DMS153 treated with DMSO at 0.1 percent for 48 hours (cell line): ENCODE measurements at regions not wholly inside any gene's neighbourhood (a gene's known extent, or its start where the extent isn't known, plus 50 kb on each side); places are given as distances from the start of the nearest gene placed in this dataset.

Source experiments
- DNase-seq: peaks from one replicate; lab custom pipeline; 2025; ENCODE audit not compliant: unreplicated experiment; lab: John Stamatoyannopoulos, UW

DNA sequence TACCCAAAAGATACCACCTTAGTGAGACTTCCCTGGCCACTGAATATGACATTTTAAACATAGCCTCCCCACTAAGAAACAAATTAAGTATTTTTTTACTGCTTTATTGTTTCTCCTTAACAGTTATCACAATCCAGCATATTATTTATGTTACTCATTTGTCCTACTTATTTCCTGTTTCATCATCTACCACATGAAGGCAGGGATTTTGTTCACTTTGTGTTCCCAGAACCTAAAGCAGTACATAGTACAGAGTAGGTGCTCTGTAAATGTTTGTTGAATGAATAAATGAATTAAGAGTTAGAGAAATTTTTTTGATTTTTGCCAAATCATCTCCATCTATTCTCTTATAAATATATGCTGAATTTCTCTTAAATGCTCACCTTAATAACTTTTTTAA, 318.4 kb upstream of the GIMD1 start:
- no peak for DNase-seq

DNA sequence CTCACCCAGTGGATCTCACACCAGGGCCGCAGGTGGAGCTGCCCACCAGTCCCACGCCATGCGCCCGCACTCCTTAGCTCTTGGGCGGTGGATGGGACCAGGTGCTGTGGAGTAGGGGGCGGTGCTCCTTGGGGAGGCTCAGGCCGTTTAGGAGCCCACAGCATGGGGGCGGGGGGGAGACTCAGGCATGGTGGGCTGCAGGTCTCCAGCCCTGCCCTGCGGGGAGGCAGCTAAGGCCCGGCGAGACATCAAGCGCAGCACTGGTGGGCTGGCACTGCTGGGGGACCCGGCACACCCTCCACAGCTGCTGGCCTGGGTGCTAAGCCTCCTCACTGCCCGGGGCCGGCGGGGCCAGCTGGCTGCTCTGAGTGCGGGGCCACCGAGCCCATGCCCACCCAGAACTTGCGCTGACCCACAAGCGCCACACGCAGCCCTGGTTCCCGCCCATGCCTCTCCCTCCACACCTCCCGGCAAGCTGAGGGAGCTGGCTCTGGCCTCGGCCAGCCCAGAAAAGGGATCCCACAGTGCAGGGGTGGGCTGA, 312.9 kb upstream of the GIMD1 start:
- DNase-seq, result no peak

GRCh38 chr4:106679063-106679462, 310.5 kb upstream of the GIMD1 start:
- no peak for DNase-seq

- DNase-seq, result no peak
Measured at GRCh38 chr4:106677213-106677612, 308.6 kb upstream of the GIMD1 start.

DNA sequence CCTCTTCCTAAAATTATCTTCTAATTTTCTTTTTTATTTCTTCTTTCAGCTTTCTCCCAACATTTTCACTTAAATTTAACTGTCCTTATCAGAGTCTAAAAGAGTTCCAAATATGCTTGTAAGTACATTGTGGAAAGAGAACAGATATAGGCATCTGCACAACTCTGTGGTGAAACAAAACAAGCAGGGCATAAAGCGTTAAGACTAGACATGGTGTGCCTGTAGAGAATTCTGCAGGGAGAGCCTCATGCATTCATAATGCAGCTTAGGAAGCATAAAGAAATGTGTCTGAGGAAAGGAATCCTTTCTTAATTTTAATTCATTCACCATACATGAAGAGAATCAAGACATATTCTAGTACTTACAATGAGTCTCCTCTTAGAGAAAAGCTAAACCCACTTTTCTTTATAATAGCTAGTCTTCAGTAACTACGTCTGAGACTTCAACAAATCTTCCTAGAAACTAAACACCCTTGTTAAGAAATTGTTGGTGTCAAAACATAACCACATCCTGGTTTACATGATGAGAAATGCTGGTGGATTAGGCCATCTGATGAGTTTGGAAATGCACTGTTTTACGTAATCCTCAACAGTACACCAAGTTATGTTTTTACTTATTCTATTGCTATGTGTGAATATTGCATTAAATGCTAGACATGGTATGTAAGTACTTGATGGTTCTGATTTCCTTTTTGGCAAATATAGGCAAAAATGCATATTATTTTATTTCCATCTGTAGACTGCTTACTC, 307.8 kb upstream of the GIMD1 start:
- DNase-seq, result no peak

DNA sequence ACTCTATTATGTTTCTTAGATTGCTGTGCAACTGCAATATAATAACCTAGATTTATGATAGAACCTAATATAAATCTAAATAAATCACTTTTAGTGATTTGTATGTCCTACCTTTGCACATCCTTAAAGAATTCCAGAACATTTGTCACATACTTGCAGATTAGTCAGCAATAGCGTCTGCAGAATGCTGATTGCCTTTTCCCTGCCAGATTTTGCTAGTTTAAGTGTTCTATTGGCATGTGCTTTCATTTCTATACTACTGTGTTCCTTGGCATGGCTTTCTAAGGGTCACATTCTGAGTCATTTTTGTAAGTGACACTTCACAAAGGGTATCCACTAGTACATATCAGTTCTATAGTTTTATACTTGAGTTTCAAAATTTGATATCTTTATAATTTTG, 303.1 kb upstream of the GIMD1 start:
- DNase-seq, result no peak

DNA sequence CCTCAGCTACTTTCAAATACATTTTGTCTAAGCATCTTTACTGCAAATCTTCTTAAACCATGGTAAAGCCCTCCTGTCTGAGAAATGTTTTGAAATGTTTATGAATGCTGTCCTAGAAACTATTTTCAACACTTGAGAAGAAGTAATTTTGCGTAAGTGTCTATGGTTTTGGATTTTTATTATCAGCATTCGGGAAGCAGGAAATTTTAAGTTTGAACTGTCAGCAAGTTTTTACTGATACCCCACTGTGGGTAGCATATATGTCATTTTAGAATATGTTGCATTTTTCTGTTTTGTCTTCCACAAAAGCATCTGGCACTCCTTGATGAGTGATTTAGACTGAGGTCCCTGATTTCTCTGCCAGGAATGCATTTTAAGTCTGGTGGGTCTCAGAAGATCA, 302.4 kb upstream of the GIMD1 start:
- no peak for DNase-seq

GRCh38 chr4:106659371-106659770, 290.8 kb upstream of the GIMD1 start:
- no peak for DNase-seq

DNA sequence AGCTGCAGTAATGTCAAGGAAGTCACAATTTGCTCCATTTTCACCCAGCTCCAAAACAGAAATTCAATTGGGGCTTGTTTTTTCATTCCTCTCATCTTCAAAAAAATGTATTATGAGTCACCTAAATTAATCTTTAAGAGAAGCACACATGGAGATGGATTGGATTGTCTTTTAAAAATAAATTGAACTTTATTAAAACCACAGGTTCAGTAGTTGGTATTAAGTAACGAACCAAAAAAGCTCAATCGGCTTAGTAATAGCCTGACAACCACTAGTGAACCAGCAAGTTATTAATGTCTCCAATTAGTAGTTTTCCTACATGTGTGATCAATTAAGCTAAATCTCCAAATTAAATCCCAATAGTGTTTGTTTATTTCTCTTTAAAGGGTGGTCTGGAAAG, 283.5 kb upstream of the GIMD1 start:
- DNase-seq, result no peak

- no peak for DNase-seq
Measured at GRCh38 chr4:106650701-106651100, 282.1 kb upstream of the GIMD1 start.

DNA sequence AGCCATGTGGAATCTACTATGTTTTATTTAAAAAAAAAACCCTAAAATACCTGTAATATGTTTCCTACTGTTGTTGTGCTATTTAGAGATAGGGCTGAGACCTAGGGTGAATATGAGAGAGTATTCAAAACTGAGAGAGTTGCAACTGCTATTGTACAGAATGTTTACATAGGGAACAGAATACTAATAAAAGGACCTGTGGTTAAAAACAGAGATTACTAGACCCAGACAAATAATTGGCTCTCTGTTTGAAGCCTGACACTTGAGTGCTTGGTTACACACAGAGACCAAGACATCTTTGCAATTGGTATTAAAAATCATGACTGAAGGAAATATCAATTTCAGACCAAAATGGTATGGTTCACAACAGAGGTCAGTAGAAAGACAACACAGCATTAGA, 278.9 kb upstream of the GIMD1 start:
- no peak for DNase-seq

- no peak for DNase-seq
Measured at GRCh38 chr4:106629268-106629625, 260.7 kb upstream of the GIMD1 start.

DNA sequence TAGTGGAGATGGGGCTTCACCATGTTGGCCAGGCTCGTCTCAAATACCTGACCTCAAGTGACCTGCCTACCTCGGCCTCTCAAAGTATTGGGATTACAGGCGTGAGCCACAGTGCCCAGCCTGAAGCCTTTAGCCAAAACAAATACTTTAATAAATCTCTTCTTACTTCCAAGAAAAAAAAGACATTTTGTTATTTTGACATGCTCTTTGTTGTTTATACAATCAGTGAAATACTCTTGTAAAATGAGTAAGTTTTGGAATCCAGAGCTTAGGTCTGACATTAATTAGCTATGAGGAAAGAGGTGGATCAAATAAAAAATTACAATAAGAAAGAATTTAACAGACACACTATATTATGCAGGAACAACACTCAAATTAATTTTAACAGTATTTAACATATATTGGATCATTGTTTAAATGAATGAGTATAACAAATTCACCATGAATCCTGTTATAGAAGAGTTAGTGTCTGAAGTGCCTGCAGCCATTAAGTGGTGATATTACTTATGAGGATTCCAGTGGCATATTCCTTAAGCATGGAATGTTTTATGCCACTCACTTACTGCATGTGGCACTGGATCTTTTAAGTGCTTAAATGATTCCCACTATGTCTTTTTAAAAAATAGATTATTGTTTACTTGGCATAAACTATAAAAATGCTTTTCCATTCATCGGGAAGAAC, 260.1 kb upstream of the GIMD1 start:
- DNase-seq, result no peak

- DNase-seq, result no peak
Measured at GRCh38 chr4:106627051-106627450, 258.5 kb upstream of the GIMD1 start.

GRCh38 chr4:106624671-106625070, 256.1 kb upstream of the GIMD1 start:
- no peak for DNase-seq

GRCh38 chr4:106618956-106619355, 250.4 kb upstream of the GIMD1 start:
- DNase-seq, result no peak

GRCh38 chr4:106615961-106616360, 247.4 kb upstream of the GIMD1 start:
- no peak for DNase-seq

DNA sequence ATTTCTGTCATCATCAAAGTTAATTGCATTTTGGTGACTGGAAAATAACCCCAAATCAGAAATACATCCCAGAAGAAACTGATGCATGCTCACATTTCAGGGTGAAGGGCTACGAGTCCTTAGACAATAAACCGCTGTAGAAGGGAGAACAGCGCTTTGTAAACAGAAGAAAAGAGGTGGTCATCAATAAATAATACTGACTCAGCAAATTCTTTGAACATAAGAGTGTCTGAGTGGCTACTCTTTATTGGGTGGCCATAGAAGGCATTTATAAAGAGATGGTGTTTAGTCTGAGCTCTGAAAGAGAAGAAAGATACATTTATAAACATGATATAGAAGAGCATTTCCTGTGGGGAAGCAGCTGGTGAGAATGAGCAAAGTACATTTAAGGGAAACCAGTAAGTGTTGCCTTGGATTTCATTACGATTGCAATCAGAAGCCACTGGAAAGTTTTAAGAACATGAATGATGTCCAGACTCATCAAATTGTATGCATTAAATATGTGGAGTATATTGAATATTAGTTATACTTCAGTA, 246.9 kb upstream of the GIMD1 start:
- DNase-seq, result no peak

DNA sequence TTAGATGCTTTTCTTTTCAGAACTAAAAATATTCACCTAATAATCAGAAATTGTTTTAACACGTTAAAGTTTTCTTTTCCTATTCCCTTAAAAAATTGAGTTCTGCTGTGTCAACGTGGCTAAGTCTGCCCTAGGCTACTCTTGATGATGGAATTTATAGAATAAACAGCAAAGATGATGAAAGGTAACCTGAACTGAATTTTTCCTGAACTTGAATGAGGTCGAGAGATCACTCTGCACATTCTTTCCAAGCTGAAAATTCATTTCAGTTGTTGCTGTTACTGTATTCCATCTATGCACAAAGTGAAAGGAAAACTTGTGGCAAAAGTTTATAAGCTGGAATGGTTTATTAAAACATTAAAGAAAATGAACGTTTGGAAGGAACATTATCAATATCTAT, 245.9 kb upstream of the GIMD1 start:
- no peak for DNase-seq

DNA sequence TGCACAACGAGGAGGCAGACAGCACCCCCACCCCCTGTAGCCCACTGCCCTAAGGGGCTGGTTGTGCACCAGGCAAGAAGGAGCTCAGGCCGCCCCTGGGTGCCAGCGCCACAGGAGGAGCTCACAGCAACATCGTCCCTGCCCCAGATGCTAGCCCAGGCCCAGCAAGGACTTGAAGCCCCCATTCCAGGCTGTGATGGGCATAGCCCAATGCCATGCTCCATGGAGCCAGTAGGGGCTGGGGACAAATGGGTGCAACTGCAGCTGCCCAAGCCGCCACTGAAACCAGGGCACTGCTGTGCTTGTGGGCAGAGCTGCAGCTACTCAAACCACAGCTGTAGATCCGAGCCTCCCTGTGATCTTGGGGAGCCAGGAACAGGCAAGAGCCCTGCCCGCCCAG, 241.3 kb upstream of the GIMD1 start:
- DNase-seq, result no peak

GRCh38 chr4:106607558-106607957, 239.0 kb upstream of the GIMD1 start:
- no peak for DNase-seq

DNA sequence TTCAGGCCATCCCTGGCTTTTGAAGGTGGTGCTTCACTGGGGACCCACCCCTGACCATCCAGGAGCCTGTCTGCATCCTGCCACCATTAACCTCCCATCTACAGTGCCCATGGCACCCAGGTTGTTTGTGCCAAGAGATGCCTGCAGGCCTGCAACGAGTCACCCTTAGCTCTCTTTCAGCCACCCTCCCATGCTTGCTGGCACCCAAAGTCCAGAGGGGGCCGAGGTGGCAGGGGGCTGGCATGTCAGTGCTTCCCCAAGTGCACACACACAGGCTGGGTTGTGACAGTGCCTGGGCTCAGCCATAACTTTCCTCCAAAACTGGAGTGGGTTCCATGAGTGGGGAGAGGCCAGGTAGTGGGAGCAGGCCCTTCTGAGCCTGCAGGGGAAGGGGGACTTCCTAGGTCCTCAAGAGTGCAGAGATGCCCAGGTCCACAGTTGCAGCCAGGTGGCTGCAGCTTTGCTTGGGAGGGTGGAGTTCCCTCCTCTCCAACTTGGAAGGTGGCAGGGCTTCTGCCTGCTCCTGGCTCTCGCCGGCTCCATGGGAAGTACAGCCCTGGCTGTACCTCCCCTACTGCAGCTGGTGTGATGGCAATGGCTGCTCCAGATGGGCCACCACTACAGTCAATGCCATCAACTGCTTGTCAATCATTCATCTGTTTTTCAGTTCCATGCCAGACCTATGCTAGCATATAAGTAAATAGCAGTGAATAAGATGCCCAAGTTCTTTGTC, 235.9 kb upstream of the GIMD1 start:
- DNase-seq, result no peak
